Astrocyte (in vitro differentiated cells and primary cell): ENCODE measurements at regions not wholly inside any gene's neighbourhood (a gene's known extent, or its start where the extent isn't known, plus 50 kb on each side); places are given as distances from the start of the nearest gene placed in this dataset.

Experiments used
- CTCF ChIP-seq: IDR thresholded peaks from 2 replicates; pipeline ENCODE4 v1.5.1; 2011; ENCODE audit warnings: low read depth, mild to moderate bottlenecking, inconsistent platforms, low read length, moderate library complexity; ENCODE audit not compliant: insufficient read depth
- EZH2 ChIP-seq: IDR thresholded peaks from 2 replicates; pipeline ENCODE4 v1.6.1; 2012; ENCODE audit warnings: mild to moderate bottlenecking, low read length, inconsistent platforms; ENCODE audit not compliant: insufficient read depth

GRCh38 chr10:78849115-78849514 lies 219.7 kb upstream of the ZMIZ1 start:
- TF ChIP-seq CTCF (no peak), EZH2 (no peak)
